RWPE1 (cell line): ENCODE measurements at regions not wholly inside any gene's neighbourhood (a gene's known extent, or its start where the extent isn't known, plus 50 kb on each side); places are given as distances from the start of the nearest gene placed in this dataset.

Experiments used
- CTCF ChIA-PET: fragments of 350-600 bp; sonication (Branson Sonifier 250); formaldehyde crosslinking; extraction: SDS; loops from one replicate; lab custom pipeline; 2021; lab: Yijun Ruan, JAX
- POLR2A ChIA-PET: fragments of 400-600 bp; formaldehyde crosslinking; extraction: SDS; loops from one replicate; lab custom pipeline; 2020; ENCODE audit warnings: antibody characterized with exemption; ENCODE audit not compliant: low non-redundant PET; lab: Yijun Ruan, JAX
- DNase-seq: peaks from one replicate; pipeline ENCODE4 v3.0.0; 2012; ENCODE audit warnings: low spot score
- H3K27ac ChIP-seq: fragments of 450-650 bp; 2 replicates; pipeline ENCODE4 v1.5.1; 2017
- TF ChIP-seq, protein P1 (sequence below): fragments of 450-650 bp; conservative IDR thresholded peaks from 2 replicates; pipeline ENCODE4 v1.5.1; 2017; ENCODE audit warnings: low read depth, mild to moderate bottlenecking

DNA sequence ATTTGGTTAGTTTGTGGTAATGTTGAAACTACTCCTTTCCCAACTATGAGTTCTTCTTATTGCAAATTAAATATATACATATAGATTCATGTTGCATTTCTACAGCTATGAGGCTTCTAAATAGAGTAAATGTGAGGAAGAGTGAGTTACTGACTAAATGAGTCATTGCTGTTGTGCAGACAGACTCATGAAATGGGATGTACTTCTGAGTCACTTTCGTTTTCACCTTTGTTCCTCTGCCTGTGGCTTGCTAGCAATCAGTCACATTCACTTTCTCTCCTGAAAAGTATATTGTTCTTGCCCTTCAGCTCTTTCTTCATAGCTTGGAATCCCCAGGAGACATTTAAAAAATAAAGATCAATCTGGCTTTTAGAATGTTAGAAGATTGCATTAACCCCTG lies 295.5 kb upstream of the SMC2 start:
- DNase-seq, result peak; percentile 85

DNA sequence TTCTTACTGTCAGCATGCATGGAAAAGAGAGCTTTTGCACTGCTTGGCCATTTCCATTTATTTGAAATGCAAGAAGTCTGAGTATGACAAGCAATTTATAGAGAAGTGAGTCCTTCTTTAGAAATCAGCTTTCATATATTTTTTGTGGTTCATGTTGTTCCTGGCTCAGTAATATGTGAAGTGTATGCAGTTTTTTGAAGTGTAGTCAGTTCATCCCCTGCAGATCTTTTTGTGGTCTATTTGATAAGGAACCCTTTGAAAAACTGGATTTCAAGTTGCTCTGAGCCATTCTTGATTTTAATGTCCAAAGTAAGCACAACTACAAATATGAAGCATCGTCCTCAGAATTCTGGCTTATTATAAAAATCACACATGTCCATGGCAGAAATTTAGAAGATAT lies 294.1 kb upstream of the SMC2 start:
- CTCF ChIA-PET, result no interaction called here
- POLR2A ChIA-PET, result no interaction called here
- no peak overlapping the region for H3K27ac ChIP-seq
- TF ChIP-seq, protein P1, sequence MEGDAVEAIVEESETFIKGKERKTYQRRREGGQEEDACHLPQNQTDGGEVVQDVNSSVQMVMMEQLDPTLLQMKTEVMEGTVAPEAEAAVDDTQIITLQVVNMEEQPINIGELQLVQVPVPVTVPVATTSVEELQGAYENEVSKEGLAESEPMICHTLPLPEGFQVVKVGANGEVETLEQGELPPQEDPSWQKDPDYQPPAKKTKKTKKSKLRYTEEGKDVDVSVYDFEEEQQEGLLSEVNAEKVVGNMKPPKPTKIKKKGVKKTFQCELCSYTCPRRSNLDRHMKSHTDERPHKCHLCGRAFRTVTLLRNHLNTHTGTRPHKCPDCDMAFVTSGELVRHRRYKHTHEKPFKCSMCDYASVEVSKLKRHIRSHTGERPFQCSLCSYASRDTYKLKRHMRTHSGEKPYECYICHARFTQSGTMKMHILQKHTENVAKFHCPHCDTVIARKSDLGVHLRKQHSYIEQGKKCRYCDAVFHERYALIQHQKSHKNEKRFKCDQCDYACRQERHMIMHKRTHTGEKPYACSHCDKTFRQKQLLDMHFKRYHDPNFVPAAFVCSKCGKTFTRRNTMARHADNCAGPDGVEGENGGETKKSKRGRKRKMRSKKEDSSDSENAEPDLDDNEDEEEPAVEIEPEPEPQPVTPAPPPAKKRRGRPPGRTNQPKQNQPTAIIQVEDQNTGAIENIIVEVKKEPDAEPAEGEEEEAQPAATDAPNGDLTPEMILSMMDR, result no peak
- DNase-seq, result no peak

More for the DNA sequence above, 295.5 kb upstream of the SMC2 start:
- no peak overlapping the region for H3K27ac ChIP-seq
- POLR2A ChIA-PET, result no interaction called here
- CTCF ChIA-PET, result interaction anchor here (0.6 to 1.0 kb wide), 2 partner anchors 8 to 338 kb away, joined by 3 read pairs; no protein-coding TSS in a partner anchor
- TF ChIP-seq, protein P1, result no peak

DNA sequence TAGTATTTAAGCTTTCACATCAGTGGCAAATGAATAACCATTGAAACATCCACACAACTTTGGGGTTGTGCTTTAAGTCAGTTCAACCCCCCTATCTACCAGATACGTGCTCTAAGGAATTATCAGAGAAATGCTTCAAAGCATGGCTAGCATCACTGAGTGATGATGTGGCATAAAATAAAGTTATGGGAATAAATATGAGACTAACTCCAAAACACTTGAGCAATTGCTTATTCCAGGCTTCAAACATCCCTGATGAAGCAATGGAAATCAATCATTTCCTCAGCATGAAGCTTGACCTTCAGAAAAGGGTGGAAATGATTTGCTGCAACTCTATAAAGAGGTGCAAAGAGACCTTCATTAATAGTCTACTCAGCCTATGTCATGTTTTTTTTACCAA lies 292.0 kb upstream of the SMC2 start:
- ChIA-PET POLR2A (no interaction called here), CTCF (no interaction called here)
- no peak overlapping the region for H3K27ac ChIP-seq
- TF ChIP-seq, protein P1, result no peak
- no peak for DNase-seq

DNA sequence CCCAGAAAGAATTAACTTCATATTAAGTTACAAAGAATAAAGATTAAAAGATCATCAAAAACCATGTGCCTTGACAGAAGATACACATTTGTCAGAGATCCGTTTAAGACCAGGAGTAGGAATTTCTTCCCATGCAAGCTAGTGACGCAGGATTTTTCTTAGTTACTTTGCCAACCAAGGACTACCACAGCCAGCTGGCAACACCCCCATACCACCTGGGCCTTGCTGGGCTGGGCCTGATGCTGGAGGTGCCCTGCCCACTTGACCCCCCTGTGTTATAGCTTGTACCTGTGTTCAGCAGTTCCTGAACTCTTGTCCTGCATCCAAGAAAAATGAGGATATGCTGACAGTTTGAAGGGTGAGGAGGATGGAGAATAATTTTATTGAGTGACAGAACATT lies 290.9 kb upstream of the SMC2 start:
- no peak for DNase-seq
- ChIA-PET CTCF (interaction anchor here (0.7 kb wide), 1 partner anchor 854 kb away, joined by 3 read pairs; no protein-coding TSS in a partner anchor), POLR2A (no interaction called here)
- TF ChIP-seq, protein P1, result no peak
- H3K27ac ChIP-seq, result no peak overlapping the region

DNA sequence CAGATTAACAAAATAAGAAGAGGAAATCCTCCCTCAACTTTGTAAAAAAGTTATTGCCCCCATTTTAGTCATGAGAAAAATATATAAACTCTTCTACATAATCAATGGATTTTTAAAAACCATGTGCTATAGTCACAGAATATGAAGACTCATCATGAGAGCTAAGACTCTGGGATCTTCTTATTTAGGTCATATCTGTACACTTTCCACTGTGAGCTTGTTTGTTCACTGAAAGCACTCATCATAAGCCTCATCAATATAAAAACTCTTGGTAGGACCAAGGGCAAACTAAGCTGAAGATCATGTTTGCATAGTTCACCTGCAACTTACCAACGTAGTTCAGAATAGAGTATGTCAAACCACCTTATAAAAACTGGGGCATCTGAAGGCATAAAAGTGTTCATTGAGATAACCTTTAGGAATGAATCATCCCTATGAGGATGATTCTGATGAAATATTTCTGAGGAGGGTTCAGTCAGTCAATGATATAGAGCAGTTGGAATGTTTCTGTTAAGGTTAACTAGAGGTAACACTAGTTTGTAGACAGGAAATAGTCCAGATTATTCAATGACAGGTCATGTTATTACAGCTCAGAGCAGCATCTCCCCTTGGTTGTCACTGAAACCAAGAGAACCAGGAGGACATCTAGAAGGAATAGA lies 289.9 kb upstream of the SMC2 start:
- H3K27ac ChIP-seq, result no peak overlapping the region
- TF ChIP-seq, protein P1, result no peak
- DNase-seq, result peak; percentile 88
- ChIA-PET POLR2A (interaction anchor here (0.6 kb wide), 1 partner anchor 9 kb away, joined by 3 read pairs; no protein-coding TSS in a partner anchor), CTCF (interaction anchor here (0.7 kb wide), 1 partner anchor 853 kb away, joined by 3 read pairs; no protein-coding TSS in a partner anchor)

DNA sequence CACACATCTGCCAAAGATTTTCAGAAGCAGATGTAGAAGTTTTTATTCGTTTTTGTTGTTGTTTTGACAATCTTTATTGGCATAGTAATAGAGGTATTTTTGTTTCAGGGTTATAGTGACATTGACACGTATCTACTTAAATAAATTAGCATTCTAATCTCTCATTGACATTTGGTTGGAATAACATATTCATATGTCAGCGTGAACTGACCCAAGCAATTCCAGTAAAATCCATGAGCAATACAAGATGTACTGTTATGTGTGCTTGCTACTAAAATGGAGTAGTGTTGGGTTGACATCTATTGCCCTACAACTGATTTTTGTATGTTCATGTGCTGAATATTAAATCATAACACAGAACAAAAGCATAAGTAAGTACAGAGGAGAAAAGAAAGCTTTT lies 284.4 kb upstream of the SMC2 start:
- TF ChIP-seq, protein P1, result no peak
- H3K27ac ChIP-seq, result no peak overlapping the region
- CTCF ChIA-PET, result no interaction called here
- POLR2A ChIA-PET, result no interaction called here
- DNase-seq, result no peak
